T-helper 1 cell (primary cell): ENCODE measurements at regions not wholly inside any gene's neighbourhood (a gene's known extent, or its start where the extent isn't known, plus 50 kb on each side); places are given as distances from the start of the nearest gene placed in this dataset.
A peak's percentile ranks its signal among the peaks of the same experiment; 100 is the strongest.

ENCODE experiments used
- DNase-seq, 5 donors: peaks; one replicate each; pipeline ENCODE4 v3.0.0-alpha.2; 2012 to 2020

- peak in 1 of 5 donors; percentile 2 for DNase-seq
These were observed 51.0 kb upstream of the MKRN3 start for GRCh38 chr15:23514484-23514883.

- DNase-seq, result no peak
These were observed 58.7 kb upstream of the MKRN3 start for GRCh38 chr15:23506762-23507161.

- no peak for DNase-seq
These were observed 56.9 kb upstream of the GOLGA6L2 start for GRCh38 chr15:23503980-23504379.

GRCh38 chr15:23503576-23503975 is 56.5 kb upstream of the GOLGA6L2 start:
- DNase-seq, result no peak

- no peak for DNase-seq
These were observed 50.7 kb upstream of the GOLGA6L2 start for GRCh38 chr15:23497710-23498111.
